Ishikawa (cell line): ENCODE measurements at regions not wholly inside any gene's neighbourhood (a gene's known extent, or its start where the extent isn't known, plus 50 kb on each side); places are given as distances from the start of the nearest gene placed in this dataset.

ENCODE experiments used
- CEBPB ChIP-seq: IDR thresholded peaks from 2 replicates; pipeline ENCODE4 v1.6.1; 2012
- CREB1 ChIP-seq: IDR thresholded peaks from 2 replicates; pipeline ENCODE4 v1.6.1; 2012; ENCODE audit warnings: low read depth
- EGR1 ChIP-seq: IDR thresholded peaks from 2 replicates; pipeline ENCODE4 v1.6.1; 2012
- EP300 ChIP-seq: IDR thresholded peaks from 2 replicates; pipeline ENCODE4 v1.6.1; 2012; ENCODE audit warnings: borderline replicate concordance
- MAX ChIP-seq: IDR thresholded peaks from 2 replicates; pipeline ENCODE4 v1.6.1; 2012
- NFIC ChIP-seq: IDR thresholded peaks from 2 replicates; pipeline ENCODE4 v1.6.1; 2012
- RAD21 ChIP-seq: IDR thresholded peaks from 2 replicates; pipeline ENCODE4 v1.6.1; 2012; ENCODE audit warnings: low read depth
- REST ChIP-seq: IDR thresholded peaks from 2 replicates; pipeline ENCODE4 v1.6.1; 2012; ENCODE audit warnings: low read depth, mild to moderate bottlenecking
- TAF1 ChIP-seq: IDR thresholded peaks from 2 replicates; pipeline ENCODE4 v1.6.1; 2012; ENCODE audit warnings: low read depth, mild to moderate bottlenecking
- TEAD4 ChIP-seq: IDR thresholded peaks from 2 replicates; pipeline ENCODE4 v1.6.1; 2012
- USF1 ChIP-seq: IDR thresholded peaks from 2 replicates; pipeline ENCODE4 v1.6.1; 2012
- YY1 ChIP-seq: IDR thresholded peaks from 2 replicates; pipeline ENCODE4 v1.6.1; 2012; ENCODE audit warnings: low read depth
- ZBTB7A ChIP-seq: IDR thresholded peaks from 2 replicates; pipeline ENCODE4 v1.6.1; 2012; ENCODE audit warnings: low read depth

GRCh38 chr22:47814474-47814873 lies 1052.0 kb downstream of the TBC1D22A start:
- TF ChIP-seq CEBPB, result no peak
- TF ChIP-seq CREB1, result no peak
- no peak for TF ChIP-seq REST
- TF ChIP-seq TEAD4, result no peak
- TF ChIP-seq NFIC, result no peak

- TF ChIP-seq CEBPB (no peak), CREB1 (no peak), RAD21 (no peak), REST (no peak), YY1 (no peak), MAX (no peak)
These were observed 1051.2 kb downstream of the TBC1D22A start for GRCh38 chr22:47813661-47814060.

GRCh38 chr22:47811971-47812370 lies 1049.5 kb downstream of the TBC1D22A start:
- TF ChIP-seq TAF1 (no peak), REST (no peak), MAX (no peak), CEBPB (no peak), ZBTB7A (no peak), USF1 (no peak), RAD21 (no peak), EP300 (no peak)

GRCh38 chr22:47810505-47811500 lies 1048.4 kb downstream of the TBC1D22A start:
- no peak for TF ChIP-seq USF1
- no peak for TF ChIP-seq EGR1
- TF ChIP-seq CEBPB, result no peak
- no peak for TF ChIP-seq REST
- TF ChIP-seq NFIC, result no peak
- TF ChIP-seq ZBTB7A, result no peak
